Ishikawa (cell line): ENCODE measurements at regions not wholly inside any gene's neighbourhood (a gene's known extent, or its start where the extent isn't known, plus 50 kb on each side); places are given as distances from the start of the nearest gene placed in this dataset.

Source experiments
- CEBPB ChIP-seq: IDR thresholded peaks from 2 replicates; pipeline ENCODE4 v1.6.1; 2012
- CREB1 ChIP-seq: IDR thresholded peaks from 2 replicates; pipeline ENCODE4 v1.6.1; 2012; ENCODE audit warnings: low read depth
- EGR1 ChIP-seq: IDR thresholded peaks from 2 replicates; pipeline ENCODE4 v1.6.1; 2012
- EP300 ChIP-seq: IDR thresholded peaks from 2 replicates; pipeline ENCODE4 v1.6.1; 2012; ENCODE audit warnings: borderline replicate concordance
- FOXM1 ChIP-seq: IDR thresholded peaks from 2 replicates; pipeline ENCODE4 v1.6.1; 2012; ENCODE audit warnings: low read depth, borderline replicate concordance
- NFIC ChIP-seq: IDR thresholded peaks from 2 replicates; pipeline ENCODE4 v1.6.1; 2012
- RAD21 ChIP-seq: IDR thresholded peaks from 2 replicates; pipeline ENCODE4 v1.6.1; 2012; ENCODE audit warnings: low read depth
- TAF1 ChIP-seq: IDR thresholded peaks from 2 replicates; pipeline ENCODE4 v1.6.1; 2012; ENCODE audit warnings: low read depth, mild to moderate bottlenecking
- TEAD4 ChIP-seq: IDR thresholded peaks from 2 replicates; pipeline ENCODE4 v1.6.1; 2012
- YY1 ChIP-seq: IDR thresholded peaks from 2 replicates; pipeline ENCODE4 v1.6.1; 2012; ENCODE audit warnings: low read depth
- ZBTB7A ChIP-seq: IDR thresholded peaks from 2 replicates; pipeline ENCODE4 v1.6.1; 2012; ENCODE audit warnings: low read depth
- TF ChIP-seq, protein P1 (sequence below): IDR thresholded peaks from 2 replicates; pipeline ENCODE4 v1.6.1; 2012; ENCODE audit warnings: low read depth, mild to moderate bottlenecking
- TF ChIP-seq, protein P2 (sequence below): IDR thresholded peaks from 2 replicates; pipeline ENCODE4 v1.6.1; 2012
- TF ChIP-seq, protein P3 (sequence below): IDR thresholded peaks from 2 replicates; pipeline ENCODE4 v1.6.1; 2012

DNA sequence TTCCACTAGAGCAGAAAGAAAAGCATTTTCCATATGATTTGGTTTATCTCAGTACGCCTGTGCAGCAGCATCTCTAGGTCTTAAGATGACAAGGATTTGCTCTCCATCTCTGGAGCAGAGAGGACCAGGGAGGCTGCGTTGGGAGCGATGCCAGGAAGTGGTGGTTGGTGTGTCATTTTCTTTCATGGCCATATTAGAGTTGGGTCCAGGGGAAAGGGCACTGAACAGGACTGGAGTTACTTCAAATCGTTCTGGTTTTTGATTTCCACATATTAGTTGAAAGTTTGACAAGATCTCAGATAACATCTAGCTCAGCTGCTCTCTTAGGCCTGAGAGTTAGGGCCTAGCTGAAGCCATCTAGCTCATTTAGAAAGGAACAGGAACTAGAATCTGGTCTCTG, 157.7 kb downstream of the ADAMTS15 start:
- TF ChIP-seq, protein P1, sequence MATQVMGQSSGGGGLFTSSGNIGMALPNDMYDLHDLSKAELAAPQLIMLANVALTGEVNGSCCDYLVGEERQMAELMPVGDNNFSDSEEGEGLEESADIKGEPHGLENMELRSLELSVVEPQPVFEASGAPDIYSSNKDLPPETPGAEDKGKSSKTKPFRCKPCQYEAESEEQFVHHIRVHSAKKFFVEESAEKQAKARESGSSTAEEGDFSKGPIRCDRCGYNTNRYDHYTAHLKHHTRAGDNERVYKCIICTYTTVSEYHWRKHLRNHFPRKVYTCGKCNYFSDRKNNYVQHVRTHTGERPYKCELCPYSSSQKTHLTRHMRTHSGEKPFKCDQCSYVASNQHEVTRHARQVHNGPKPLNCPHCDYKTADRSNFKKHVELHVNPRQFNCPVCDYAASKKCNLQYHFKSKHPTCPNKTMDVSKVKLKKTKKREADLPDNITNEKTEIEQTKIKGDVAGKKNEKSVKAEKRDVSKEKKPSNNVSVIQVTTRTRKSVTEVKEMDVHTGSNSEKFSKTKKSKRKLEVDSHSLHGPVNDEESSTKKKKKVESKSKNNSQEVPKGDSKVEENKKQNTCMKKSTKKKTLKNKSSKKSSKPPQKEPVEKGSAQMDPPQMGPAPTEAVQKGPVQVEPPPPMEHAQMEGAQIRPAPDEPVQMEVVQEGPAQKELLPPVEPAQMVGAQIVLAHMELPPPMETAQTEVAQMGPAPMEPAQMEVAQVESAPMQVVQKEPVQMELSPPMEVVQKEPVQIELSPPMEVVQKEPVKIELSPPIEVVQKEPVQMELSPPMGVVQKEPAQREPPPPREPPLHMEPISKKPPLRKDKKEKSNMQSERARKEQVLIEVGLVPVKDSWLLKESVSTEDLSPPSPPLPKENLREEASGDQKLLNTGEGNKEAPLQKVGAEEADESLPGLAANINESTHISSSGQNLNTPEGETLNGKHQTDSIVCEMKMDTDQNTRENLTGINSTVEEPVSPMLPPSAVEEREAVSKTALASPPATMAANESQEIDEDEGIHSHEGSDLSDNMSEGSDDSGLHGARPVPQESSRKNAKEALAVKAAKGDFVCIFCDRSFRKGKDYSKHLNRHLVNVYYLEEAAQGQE: no peak
- TF ChIP-seq TEAD4 (no peak), TAF1 (no peak), ZBTB7A (no peak), YY1 (no peak), EGR1 (no peak), CEBPB (no peak)
- TF ChIP-seq, protein P2, sequence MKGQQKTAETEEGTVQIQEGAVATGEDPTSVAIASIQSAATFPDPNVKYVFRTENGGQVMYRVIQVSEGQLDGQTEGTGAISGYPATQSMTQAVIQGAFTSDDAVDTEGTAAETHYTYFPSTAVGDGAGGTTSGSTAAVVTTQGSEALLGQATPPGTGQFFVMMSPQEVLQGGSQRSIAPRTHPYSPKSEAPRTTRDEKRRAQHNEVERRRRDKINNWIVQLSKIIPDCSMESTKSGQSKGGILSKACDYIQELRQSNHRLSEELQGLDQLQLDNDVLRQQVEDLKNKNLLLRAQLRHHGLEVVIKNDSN: no peak

DNA sequence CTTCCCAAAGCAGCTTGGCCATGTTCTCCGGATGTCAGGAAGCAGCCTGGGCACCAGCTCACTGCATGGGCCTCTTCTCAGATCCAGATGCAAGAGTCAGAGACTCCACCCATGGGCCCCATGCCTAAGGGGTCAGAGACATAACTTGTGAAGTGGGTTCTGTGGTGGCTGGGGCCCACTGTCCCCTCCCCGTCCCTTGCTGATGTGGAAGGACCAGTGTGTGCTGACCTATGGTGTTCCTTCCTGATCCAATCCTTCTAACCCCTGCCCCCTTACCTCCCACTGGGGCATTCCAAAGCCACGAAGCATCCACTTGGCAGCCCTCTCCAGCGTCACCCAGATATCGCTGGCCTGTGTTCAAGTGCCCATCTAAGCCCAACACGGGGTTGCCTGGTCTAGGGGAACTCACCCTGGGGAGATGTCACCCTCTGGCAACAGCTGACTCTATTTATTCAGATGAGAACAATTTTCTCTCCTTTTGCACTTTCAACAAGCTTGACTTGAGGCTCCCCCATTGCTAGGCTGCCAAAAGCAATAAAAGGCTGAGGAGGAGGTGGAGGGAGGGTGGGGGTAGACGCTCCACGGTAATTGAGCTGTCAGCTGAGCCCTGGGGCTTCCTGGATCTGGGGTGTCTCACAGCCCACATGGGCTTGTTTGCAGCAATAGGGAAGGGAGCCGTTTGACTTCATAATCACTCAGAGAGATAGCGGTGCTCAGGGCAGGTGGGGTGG, 158.5 kb downstream of the ADAMTS15 start:
- TF ChIP-seq TAF1: no peak
- TF ChIP-seq EP300: no peak
- no peak for TF ChIP-seq YY1
- TF ChIP-seq, protein P3, sequence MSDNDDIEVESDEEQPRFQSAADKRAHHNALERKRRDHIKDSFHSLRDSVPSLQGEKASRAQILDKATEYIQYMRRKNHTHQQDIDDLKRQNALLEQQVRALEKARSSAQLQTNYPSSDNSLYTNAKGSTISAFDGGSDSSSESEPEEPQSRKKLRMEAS: no peak
- TF ChIP-seq ZBTB7A: no peak
- no peak for TF ChIP-seq FOXM1
- TF ChIP-seq NFIC: no peak

DNA sequence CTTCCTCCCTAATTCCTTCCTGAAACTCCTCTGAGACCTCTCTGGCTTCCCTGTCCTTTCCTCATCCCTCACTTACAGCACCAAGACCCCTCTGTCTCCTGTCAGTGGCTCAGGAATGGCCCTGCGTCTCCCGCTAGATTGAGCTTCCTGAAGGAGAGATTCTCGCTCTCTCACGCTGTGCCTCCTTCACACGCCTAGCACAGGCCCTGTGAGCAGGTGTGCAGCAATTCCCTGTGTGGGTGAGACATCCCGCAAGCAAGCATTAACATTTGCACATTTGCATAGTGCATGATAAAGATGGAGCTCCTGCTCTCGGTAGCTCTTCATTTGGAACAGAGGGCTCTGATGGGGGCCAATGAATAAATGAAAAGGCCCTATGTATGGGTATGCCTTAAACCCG, 159.8 kb downstream of the ADAMTS15 start:
- TF ChIP-seq, protein P2: no peak
- TF ChIP-seq TEAD4 (no peak), RAD21 (no peak), CREB1 (no peak)
- TF ChIP-seq, protein P1: no peak
- TF ChIP-seq, protein P3: no peak

DNA sequence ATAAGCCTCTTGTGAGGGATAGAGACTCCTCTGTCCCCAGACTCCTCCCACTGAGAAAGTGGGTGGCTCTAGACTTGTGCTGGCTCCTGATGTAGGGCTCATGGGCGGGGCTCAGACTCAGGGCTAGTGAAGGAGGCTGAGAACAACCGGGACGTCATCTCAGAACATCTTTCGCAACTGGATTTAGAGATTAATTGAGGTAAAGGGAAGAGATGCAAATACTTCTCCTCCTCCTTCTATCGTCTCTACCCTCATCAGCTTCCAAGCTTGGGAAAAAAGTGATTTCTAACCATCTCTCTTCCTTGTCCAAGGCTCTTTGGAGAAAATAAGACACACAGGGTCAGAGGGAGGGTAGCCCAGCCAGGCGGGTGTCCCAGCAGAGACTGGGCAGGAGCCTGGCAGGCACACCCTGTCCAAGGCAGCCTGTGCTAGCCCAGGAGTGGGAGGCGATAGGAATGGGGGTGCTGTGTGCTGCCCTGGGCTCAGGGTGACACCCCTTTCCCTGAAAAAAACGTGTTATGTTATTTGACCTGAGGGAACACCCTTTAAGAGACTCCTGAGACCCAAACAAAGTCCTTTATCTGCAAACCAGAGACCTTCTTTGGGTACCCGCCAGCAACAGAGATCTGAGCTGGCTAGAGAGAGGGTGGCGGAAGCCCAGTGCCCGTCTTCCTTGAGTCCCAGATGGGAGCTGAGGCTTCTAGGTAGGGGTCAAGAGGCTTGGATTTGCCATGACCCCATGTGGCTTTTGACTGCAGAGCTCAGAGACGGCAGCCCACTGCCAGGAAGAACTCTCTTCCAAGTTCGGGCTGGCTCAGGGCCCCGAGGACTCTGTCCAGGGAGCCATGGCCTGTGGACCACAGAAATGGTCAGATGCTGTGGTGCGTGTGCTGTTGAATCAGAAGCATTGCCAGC, 160.9 kb downstream of the ADAMTS15 start:
- TF ChIP-seq CEBPB (peak; percentile 32; the same call in 1 of the 2 replicates), TEAD4 (no peak), EP300 (no peak)

DNA sequence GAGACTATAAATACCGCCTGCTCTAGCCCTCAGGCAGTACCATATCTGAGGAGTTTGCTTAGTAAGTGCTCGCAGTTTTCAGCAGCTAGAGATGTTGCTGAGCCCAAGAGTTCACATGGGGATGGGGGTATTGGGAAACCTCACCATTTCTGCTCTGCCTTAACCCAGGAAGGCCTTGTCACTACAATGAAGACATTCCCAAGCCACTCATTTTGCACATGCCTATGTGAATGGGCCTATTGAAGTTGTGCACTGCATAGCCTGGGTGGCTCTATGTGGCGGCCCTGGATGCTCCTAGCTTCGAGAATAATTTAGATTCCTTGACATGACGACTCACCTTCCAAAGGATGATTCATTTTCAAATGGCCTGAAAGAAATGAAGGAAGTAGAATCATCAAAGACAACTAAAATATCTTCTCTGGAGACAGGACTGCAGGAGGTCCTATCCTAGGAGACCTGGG, 163.4 kb downstream of the ADAMTS15 start:
- TF ChIP-seq EGR1 (no peak), TEAD4 (0 out of 2 replicates have a peak, but pooled peaks have one; percentile 31)

DNA sequence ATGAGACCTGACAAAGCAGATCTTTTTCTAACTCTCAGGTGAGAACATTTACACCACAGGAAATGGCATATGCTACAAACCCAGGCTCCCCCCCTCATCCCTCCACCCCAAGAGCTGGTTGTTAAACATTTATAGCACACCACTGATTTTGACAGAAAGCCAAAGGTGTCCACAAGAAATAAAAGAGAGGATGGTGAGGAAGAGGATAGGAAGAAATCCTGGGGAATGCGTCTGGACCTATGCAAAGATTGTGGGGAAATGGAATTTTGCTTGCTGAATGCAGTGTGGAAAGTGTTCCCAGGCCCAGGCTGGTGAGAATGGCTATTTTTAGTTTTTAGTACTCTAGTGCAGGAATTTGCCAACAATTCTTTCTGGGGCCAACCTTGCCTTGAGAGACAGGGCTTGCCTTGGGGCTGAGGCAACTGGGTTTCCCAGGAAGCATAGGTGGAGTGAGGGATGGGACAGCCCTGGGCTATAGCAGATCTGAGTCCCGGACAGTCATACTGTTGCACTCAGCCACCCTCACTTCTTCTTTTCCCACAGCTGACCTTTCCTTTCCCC, 163.9 kb downstream of the ADAMTS15 start:
- no peak for TF ChIP-seq FOXM1
- TF ChIP-seq, protein P3: no peak
